ENCODE measurements at regions not wholly inside any gene's neighbourhood (a gene's known extent, or its start where the extent isn't known, plus 50 kb on each side); places are given as distances from the start of the nearest gene placed in this dataset.

GRCh38 chr13:61204025-61204424 lies 211.6 kb downstream of the PCDH20 start:
- TF ChIP-seq, protein P1, sequence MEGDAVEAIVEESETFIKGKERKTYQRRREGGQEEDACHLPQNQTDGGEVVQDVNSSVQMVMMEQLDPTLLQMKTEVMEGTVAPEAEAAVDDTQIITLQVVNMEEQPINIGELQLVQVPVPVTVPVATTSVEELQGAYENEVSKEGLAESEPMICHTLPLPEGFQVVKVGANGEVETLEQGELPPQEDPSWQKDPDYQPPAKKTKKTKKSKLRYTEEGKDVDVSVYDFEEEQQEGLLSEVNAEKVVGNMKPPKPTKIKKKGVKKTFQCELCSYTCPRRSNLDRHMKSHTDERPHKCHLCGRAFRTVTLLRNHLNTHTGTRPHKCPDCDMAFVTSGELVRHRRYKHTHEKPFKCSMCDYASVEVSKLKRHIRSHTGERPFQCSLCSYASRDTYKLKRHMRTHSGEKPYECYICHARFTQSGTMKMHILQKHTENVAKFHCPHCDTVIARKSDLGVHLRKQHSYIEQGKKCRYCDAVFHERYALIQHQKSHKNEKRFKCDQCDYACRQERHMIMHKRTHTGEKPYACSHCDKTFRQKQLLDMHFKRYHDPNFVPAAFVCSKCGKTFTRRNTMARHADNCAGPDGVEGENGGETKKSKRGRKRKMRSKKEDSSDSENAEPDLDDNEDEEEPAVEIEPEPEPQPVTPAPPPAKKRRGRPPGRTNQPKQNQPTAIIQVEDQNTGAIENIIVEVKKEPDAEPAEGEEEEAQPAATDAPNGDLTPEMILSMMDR (IDR thresholded peaks at IDR 0.05): no peak
- no peak for TF ChIP-seq POLR2A (IDR thresholded peaks at IDR 0.05)
